SU-DHL-6 (cell line): ENCODE measurements at regions not wholly inside any gene's neighbourhood (a gene's known extent, or its start where the extent isn't known, plus 50 kb on each side); places are given as distances from the start of the nearest gene placed in this dataset.

Experiments used
- H2AFZ ChIP-seq: fragments of 200-600 bp; sonication (generic); 2 replicates; pipeline ENCODE4 v1.6.1; 2014; ENCODE audit warnings: low read depth, mild to moderate bottlenecking, moderate library complexity, mixed read lengths, antibody characterized with exemption, low read length; ENCODE audit not compliant: severe bottlenecking
- H3F3A ChIP-seq: fragments of 200-600 bp; shearing (Covaris generic); 2 replicates; pipeline ENCODE4 v1.6.0; 2016; ENCODE audit warnings: antibody characterized with exemption, mild to moderate bottlenecking; ENCODE audit not compliant: insufficient read depth
- H3K27ac ChIP-seq: fragments of 200-600 bp; sonication (generic); 2 replicates; pipeline ENCODE4 v1.5.1; 2016; ENCODE audit warnings: low read depth, mild to moderate bottlenecking, low read length, moderate library complexity, mixed read lengths
- H3K27me3 ChIP-seq: fragments of 200-600 bp; sonication (generic), shearing (Covaris generic); 2 replicates; pipeline ENCODE4 v1.6.0; 2014; ENCODE audit warnings: mild to moderate bottlenecking, low read length
- H3K36me3 ChIP-seq: fragments of 200-600 bp; sonication (generic); 2 replicates; pipeline ENCODE4 v1.6.1; 2014; ENCODE audit warnings: mild to moderate bottlenecking, low read length, mixed read lengths
- H3K4me2 ChIP-seq: fragments of 300-600, 200-600 bp; shearing (Covaris generic), sonication (generic); 2 replicates; pipeline ENCODE4 v1.6.0; 2014; ENCODE audit warnings: low read length, low read depth, mild to moderate bottlenecking; ENCODE audit not compliant: poor library complexity, severe bottlenecking
- H3K4me3 ChIP-seq: fragments of 200-600 bp; sonication (generic); 2 replicates; pipeline ENCODE4 v1.5.1; 2014; ENCODE audit warnings: antibody characterized with exemption, low read length, mild to moderate bottlenecking, mixed read lengths; ENCODE audit not compliant: insufficient read depth, poor library complexity, severe bottlenecking
- H3K79me2 ChIP-seq: fragments of 200-600 bp; sonication (generic); 2 replicates; pipeline ENCODE4 v1.6.1; 2014; ENCODE audit warnings: mild to moderate bottlenecking, low read length, moderate library complexity; ENCODE audit not compliant: insufficient read depth
- H3K9ac ChIP-seq: fragments of 200-600 bp; sonication (generic); 2 replicates; pipeline ENCODE4 v1.7.0; 2014; ENCODE audit warnings: mild to moderate bottlenecking, low read length
- H3K9me2 ChIP-seq: fragments of 200-600 bp; sonication (generic); replicated peaks from 2 replicates; pipeline ENCODE4 v1.6.1; 2014; ENCODE audit warnings: low read length; ENCODE audit not compliant: insufficient read depth
- H3K9me3 ChIP-seq: fragments of 200-600 bp; sonication (generic); 2 replicates; pipeline ENCODE4 v1.6.1; 2014; ENCODE audit warnings: low read length, mixed read lengths; ENCODE audit not compliant: insufficient read depth
- H4K20me1 ChIP-seq: fragments of 200-600 bp; sonication (generic); 2 replicates; pipeline ENCODE4 v1.6.1; 2014; ENCODE audit warnings: low read depth, mild to moderate bottlenecking, antibody characterized with exemption, low read length, moderate library complexity, mixed read lengths
- EZH2phosphoT487 ChIP-seq: fragments of 200-600 bp; sonication (generic), shearing (Covaris generic); conservative IDR thresholded peaks from 2 replicates; pipeline ENCODE4 v1.6.1; 2018; ENCODE audit warnings: mild to moderate bottlenecking, antibody characterized with exemption, low read length, moderate library complexity, mixed read lengths
- TF ChIP-seq, protein P1 (sequence below): fragments of 200-600 bp; sonication (generic); IDR thresholded peaks from one replicate; pipeline ENCODE4 v1.5.1; 2017; ENCODE audit warnings: antibody characterized with exemption, mild to moderate bottlenecking, low read length, moderate library complexity; ENCODE audit not compliant: insufficient read depth, poor library complexity, severe bottlenecking

DNA sequence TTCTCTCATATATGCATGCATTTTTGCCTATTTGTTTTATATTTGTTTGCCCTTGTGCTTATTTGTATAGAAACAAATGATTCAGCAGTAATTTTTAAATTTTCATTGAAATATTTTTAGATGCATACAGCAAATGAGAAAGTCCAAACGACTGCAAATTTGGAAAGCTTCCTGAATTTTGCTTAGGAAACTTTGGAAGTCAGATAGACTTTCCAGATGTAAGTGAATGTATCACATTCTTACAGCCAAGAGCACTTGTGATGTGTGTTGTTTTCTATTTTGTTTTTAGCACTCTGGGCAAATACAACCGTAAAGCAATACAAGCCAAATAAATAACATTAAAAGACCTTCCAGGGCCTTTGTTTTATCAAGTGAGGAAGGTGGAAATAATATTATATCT is 680.8 kb upstream of the CDH8 start:
- no peak overlapping the region for H3K27ac ChIP-seq
- H3F3A ChIP-seq: no peaks in the 10 kb centered on the region
- H3K4me2 ChIP-seq: no peak overlapping the region
- H4K20me1 ChIP-seq: no peaks in the 10 kb centered on the region
- no peaks in the 10 kb centered on the region for H3K36me3 ChIP-seq
- H3K9ac ChIP-seq: no peak overlapping the region
- H3K9me2 ChIP-seq: no peaks in the 10 kb centered on the region
- H3K27me3 ChIP-seq: no peaks in the 10 kb centered on the region
- TF ChIP-seq EZH2phosphoT487: no peak
- TF ChIP-seq, protein P1, sequence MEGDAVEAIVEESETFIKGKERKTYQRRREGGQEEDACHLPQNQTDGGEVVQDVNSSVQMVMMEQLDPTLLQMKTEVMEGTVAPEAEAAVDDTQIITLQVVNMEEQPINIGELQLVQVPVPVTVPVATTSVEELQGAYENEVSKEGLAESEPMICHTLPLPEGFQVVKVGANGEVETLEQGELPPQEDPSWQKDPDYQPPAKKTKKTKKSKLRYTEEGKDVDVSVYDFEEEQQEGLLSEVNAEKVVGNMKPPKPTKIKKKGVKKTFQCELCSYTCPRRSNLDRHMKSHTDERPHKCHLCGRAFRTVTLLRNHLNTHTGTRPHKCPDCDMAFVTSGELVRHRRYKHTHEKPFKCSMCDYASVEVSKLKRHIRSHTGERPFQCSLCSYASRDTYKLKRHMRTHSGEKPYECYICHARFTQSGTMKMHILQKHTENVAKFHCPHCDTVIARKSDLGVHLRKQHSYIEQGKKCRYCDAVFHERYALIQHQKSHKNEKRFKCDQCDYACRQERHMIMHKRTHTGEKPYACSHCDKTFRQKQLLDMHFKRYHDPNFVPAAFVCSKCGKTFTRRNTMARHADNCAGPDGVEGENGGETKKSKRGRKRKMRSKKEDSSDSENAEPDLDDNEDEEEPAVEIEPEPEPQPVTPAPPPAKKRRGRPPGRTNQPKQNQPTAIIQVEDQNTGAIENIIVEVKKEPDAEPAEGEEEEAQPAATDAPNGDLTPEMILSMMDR: no peak
- H3K79me2 ChIP-seq: no peaks in the 10 kb centered on the region
- no peak overlapping the region for H2AFZ ChIP-seq
- H3K9me3 ChIP-seq: no peaks in the 10 kb centered on the region
- no peak overlapping the region for H3K4me3 ChIP-seq

DNA sequence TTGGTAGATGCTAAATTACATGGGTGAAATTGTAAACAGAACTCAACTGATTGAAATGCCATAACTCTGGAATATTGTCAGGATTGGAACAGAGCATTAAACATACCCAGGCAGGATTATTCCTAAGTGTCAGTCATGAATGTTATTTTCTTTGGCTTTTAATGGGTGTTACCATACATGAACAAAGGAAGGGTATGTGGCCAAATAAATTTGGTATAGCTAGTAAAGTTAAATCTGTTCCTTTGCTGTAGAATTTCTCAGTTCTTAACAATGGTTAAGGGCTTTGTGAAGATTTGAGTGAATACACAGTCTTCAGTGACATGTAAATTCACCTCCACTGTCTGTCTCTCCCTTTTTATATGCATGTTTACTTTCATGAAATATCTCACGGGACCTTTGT is 679.5 kb upstream of the CDH8 start:
- H3K4me3 ChIP-seq: no peak overlapping the region
- TF ChIP-seq, protein P1: no peak
- TF ChIP-seq EZH2phosphoT487: no peak
- no peaks in the 10 kb centered on the region for H3K9me2 ChIP-seq

DNA sequence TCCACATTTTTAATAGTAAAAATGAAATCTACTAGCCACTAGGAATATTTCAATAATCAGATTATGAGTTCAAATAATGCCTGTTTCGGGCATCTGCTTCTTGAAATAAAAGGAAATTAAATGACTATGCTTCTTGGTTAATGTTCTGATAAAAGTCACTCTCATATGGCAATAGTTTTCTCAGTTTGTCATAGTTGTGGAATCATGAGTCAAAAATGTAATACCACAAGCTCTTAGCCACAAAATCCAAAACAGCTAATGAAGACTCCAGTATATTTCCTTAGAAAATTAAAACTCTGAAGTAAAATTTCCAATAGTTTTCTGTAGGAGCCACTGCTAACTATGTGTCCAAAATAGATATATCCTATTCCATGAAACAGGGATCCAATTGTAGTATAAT is 676.3 kb upstream of the CDH8 start:
- H3K9ac ChIP-seq: no peak overlapping the region
- no peak overlapping the region for H3K4me3 ChIP-seq
- no peak overlapping the region for H3K27ac ChIP-seq
- no peaks in the 10 kb centered on the region for H3K36me3 ChIP-seq
- no peak overlapping the region for H3K4me2 ChIP-seq
- no peaks in the 10 kb centered on the region for H3K79me2 ChIP-seq
- no peaks in the 10 kb centered on the region for H3F3A ChIP-seq
- H3K9me3 ChIP-seq: no peaks in the 10 kb centered on the region
- no peak overlapping the region for H2AFZ ChIP-seq
- no peaks in the 10 kb centered on the region for H4K20me1 ChIP-seq
- TF ChIP-seq, protein P1: no peak
- TF ChIP-seq EZH2phosphoT487: no peak
- no peaks in the 10 kb centered on the region for H3K9me2 ChIP-seq
- H3K27me3 ChIP-seq: no peaks in the 10 kb centered on the region

More for the DNA sequence above, 679.5 kb upstream of the CDH8 start:
- no peaks in the 10 kb centered on the region for H3K27me3 ChIP-seq
- no peaks in the 10 kb centered on the region for H3K36me3 ChIP-seq
- no peak overlapping the region for H3K27ac ChIP-seq
- H3K79me2 ChIP-seq: no peaks in the 10 kb centered on the region
- no peaks in the 10 kb centered on the region for H4K20me1 ChIP-seq
- H3K9ac ChIP-seq: no peak overlapping the region
- no peaks in the 10 kb centered on the region for H3K9me3 ChIP-seq
- no peaks in the 10 kb centered on the region for H3F3A ChIP-seq
- H2AFZ ChIP-seq: no peak overlapping the region
- no peak overlapping the region for H3K4me2 ChIP-seq
